ENCODE measurements at regions not wholly inside any gene's neighbourhood (a gene's known extent, or its start where the extent isn't known, plus 50 kb on each side); places are given as distances from the start of the nearest gene placed in this dataset.

GRCh38 chr5:54927097-54927746 is 58.2 kb downstream of the ESM1 start:
- Histone ChIP-seq H3K36me3 (no peaks in the 10 kb centered on the region), H3K4me1 (no peaks in the 10 kb centered on the region), H3K4me3 (no peak overlapping the region), H3K9me3 (peaks cover 0 to 5% (median 2%) of the 10 kb centered on the region in 4 donors), H3K27me3 (no peaks in the 10 kb centered on the region), H3K27ac (no peak overlapping the region)
- intact Hi-C loops (cut with DNase I), result no loop called here
- WGBS, 2 donors, result 47 to 64% methylated on average over 4 of the region's 4 CpGs
- TF ChIP-seq EP300 (IDR thresholded peaks at IDR 0.05), result no peak
- no peak for TF ChIP-seq CTCF (IDR thresholded peaks at IDR 0.05)
- TF ChIP-seq POLR2AphosphoS5 (IDR thresholded peaks at IDR 0.05), result no peak
- no peak for TF ChIP-seq POLR2A (IDR thresholded peaks at IDR 0.05)
- no peak for DNase-seq

GRCh38 chr5:54924487-54924886 is 60.9 kb downstream of the ESM1 start:
- no peak for DNase-seq
- no peaks in the 10 kb centered on the region for H3K36me3 ChIP-seq
- H3K27ac ChIP-seq, result no peak overlapping the region
- no peak for TF ChIP-seq POLR2AphosphoS5 (IDR thresholded peaks at IDR 0.05)
- no peak for TF ChIP-seq EP300 (IDR thresholded peaks at IDR 0.05)
- no peak for TF ChIP-seq CTCF (IDR thresholded peaks at IDR 0.05)
- no peak for TF ChIP-seq POLR2A (IDR thresholded peaks at IDR 0.05)
- no peak overlapping the region for H3K4me3 ChIP-seq
- H3K9me3 ChIP-seq, result peaks cover 0 to 5% (median 2%) of the 10 kb centered on the region in 4 donors
- no peaks in the 10 kb centered on the region for H3K27me3 ChIP-seq
- no peaks in the 10 kb centered on the region for H3K4me1 ChIP-seq
- intact Hi-C loops (cut with DNase I), result no loop called here

- no peaks in the 10 kb centered on the region for H3K36me3 ChIP-seq
- no peak overlapping the region for H3K27ac ChIP-seq
- H3K4me3 ChIP-seq, result no peak overlapping the region
- TF ChIP-seq CTCF (IDR thresholded peaks at IDR 0.05), result no peak
- no peak for TF ChIP-seq EP300 (IDR thresholded peaks at IDR 0.05)
- no peak for TF ChIP-seq POLR2AphosphoS5 (IDR thresholded peaks at IDR 0.05)
- no peak for TF ChIP-seq POLR2A (IDR thresholded peaks at IDR 0.05)
- no peak for DNase-seq
- H3K27me3 ChIP-seq, result no peaks in the 10 kb centered on the region
- H3K4me1 ChIP-seq, result no peaks in the 10 kb centered on the region
- intact Hi-C loops (cut with DNase I), result no loop called here
- H3K9me3 ChIP-seq, result no peaks in the 10 kb centered on the region
Measured at GRCh38 chr5:54917323-54917722, 68.1 kb downstream of the ESM1 start.

- TF ChIP-seq POLR2AphosphoS5 (IDR thresholded peaks at IDR 0.05) (no peak), POLR2A (IDR thresholded peaks at IDR 0.05) (no peak), CTCF (IDR thresholded peaks at IDR 0.05) (no peak), EP300 (IDR thresholded peaks at IDR 0.05) (no peak)
- 24 to 51% methylated on average over 3 of the region's 3 CpGs for whole genome bisulfite sequencing, 2 donors
- Histone ChIP-seq H3K27me3 (no peaks in the 10 kb centered on the region), H3K27ac (no peak overlapping the region), H3K36me3 (no peaks in the 10 kb centered on the region), H3K4me1 (no peaks in the 10 kb centered on the region), H3K9me3 (no peaks in the 10 kb centered on the region), H3K4me3 (no peak overlapping the region)
- intact Hi-C loops (cut with DNase I), result no loop called here
- DNase-seq, result no peak
Measured at GRCh38 chr5:54915466-54916027, 69.8 kb downstream of the ESM1 start.

GRCh38 chr5:54912021-54912420 is 73.4 kb downstream of the ESM1 start:
- WGBS, 2 donors, result 78 to 88% methylated on average over 1 of the region's 1 CpG
- no peak overlapping the region for H3K4me3 ChIP-seq
- intact Hi-C loops (cut with DNase I), result no loop called here

More at GRCh38 chr5:54912021-54912420, 73.4 kb downstream of the ESM1 start:
- TF ChIP-seq POLR2A (IDR thresholded peaks at IDR 0.05), result no peak
- TF ChIP-seq POLR2AphosphoS5 (IDR thresholded peaks at IDR 0.05), result no peak
- TF ChIP-seq EP300 (IDR thresholded peaks at IDR 0.05), result no peak
- no peak for TF ChIP-seq CTCF (IDR thresholded peaks at IDR 0.05)
- Histone ChIP-seq H3K27ac (no peak overlapping the region), H3K27me3 (no peaks in the 10 kb centered on the region), H3K9me3 (no peaks in the 10 kb centered on the region), H3K4me1 (no peaks in the 10 kb centered on the region), H3K36me3 (no peaks in the 10 kb centered on the region)
- DNase-seq, result no peak
